HCT116 (cell line): ENCODE measurements at regions not wholly inside any gene's neighbourhood (a gene's known extent, or its start where the extent isn't known, plus 50 kb on each side); places are given as distances from the start of the nearest gene placed in this dataset.

Experiments
- EZH2 ChIP-seq: fragments of 200-600 bp; sonication (generic); IDR thresholded peaks from 2 replicates; pipeline ENCODE4 v1.6.1; 2017; ENCODE audit warnings: antibody characterized with exemption, mixed run types
- POLR2A ChIP-seq: IDR thresholded peaks from 2 replicates; pipeline ENCODE4 v1.7.0; 2011; ENCODE audit warnings: borderline replicate concordance; ENCODE audit not compliant: insufficient read depth, insufficient read length; ENCODE audit errors: extremely low read depth
- POLR2AphosphoS5 ChIP-seq: IDR thresholded peaks from 2 replicates; pipeline ENCODE4 v1.6.1; 2011; ENCODE audit warnings: mild to moderate bottlenecking, low read depth, low read length, moderate library complexity
- TCF7L2 ChIP-seq: IDR thresholded peaks from 2 replicates; pipeline ENCODE4 v1.7.0; 2011; ENCODE audit warnings: borderline replicate concordance, inconsistent platforms; ENCODE audit not compliant: insufficient read depth, insufficient read length; ENCODE audit errors: extremely low read depth
- TF ChIP-seq, protein P1 (sequence below), 3 experiments: fragments of 200-600 bp in 1 of 3; sonication (generic) in 1 of 3; IDR thresholded peaks in 2 of 3; conservative IDR thresholded peaks in 1 of 3; 2 replicates each; pipeline ENCODE4 v1.5.1; 2012 to 2017; ENCODE audit warnings: low read depth in 2 of 3, low read length in 2 of 3, antibody characterized with exemption in 1 of 3, borderline replicate concordance in 1 of 3, control low read depth in 1 of 3, mild to moderate bottlenecking in 1 of 3, mixed read lengths in 1 of 3, mixed run types in 1 of 3, moderate library complexity in 1 of 3; ENCODE audit not compliant: insufficient read depth in 1 of 3
- TF ChIP-seq, protein P2 (sequence below): IDR thresholded peaks from 2 replicates; pipeline ENCODE4 v1.6.1; 2012
- TF ChIP-seq, protein P3 (sequence below): IDR thresholded peaks from 2 replicates; pipeline ENCODE4 v1.6.1; 2012

GRCh38 chr14:98433436-98433835 lies 838.6 kb downstream of the BCL11B start:
- TF ChIP-seq POLR2AphosphoS5 (no peak), POLR2A (no peak), TCF7L2 (no peak), EZH2 (no peak)
- TF ChIP-seq, protein P1, sequence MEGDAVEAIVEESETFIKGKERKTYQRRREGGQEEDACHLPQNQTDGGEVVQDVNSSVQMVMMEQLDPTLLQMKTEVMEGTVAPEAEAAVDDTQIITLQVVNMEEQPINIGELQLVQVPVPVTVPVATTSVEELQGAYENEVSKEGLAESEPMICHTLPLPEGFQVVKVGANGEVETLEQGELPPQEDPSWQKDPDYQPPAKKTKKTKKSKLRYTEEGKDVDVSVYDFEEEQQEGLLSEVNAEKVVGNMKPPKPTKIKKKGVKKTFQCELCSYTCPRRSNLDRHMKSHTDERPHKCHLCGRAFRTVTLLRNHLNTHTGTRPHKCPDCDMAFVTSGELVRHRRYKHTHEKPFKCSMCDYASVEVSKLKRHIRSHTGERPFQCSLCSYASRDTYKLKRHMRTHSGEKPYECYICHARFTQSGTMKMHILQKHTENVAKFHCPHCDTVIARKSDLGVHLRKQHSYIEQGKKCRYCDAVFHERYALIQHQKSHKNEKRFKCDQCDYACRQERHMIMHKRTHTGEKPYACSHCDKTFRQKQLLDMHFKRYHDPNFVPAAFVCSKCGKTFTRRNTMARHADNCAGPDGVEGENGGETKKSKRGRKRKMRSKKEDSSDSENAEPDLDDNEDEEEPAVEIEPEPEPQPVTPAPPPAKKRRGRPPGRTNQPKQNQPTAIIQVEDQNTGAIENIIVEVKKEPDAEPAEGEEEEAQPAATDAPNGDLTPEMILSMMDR (IDR thresholded peaks at IDR 0.05 in 2 of 3, conservative IDR thresholded peaks at IDR 0.05 in 1 of 3; ENCODE audit: borderline replicate concordance in 1 of 3, insufficient read depth in 1 of 3, low read depth in 2 of 3, low read length in 2 of 3) = no peak
- TF ChIP-seq, protein P2, sequence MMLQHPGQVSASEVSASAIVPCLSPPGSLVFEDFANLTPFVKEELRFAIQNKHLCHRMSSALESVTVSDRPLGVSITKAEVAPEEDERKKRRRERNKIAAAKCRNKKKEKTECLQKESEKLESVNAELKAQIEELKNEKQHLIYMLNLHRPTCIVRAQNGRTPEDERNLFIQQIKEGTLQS = no peak
- TF ChIP-seq, protein P3, sequence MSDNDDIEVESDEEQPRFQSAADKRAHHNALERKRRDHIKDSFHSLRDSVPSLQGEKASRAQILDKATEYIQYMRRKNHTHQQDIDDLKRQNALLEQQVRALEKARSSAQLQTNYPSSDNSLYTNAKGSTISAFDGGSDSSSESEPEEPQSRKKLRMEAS = no peak
